GM23338 (cell line): ENCODE measurements at regions not wholly inside any gene's neighbourhood (a gene's known extent, or its start where the extent isn't known, plus 50 kb on each side); places are given as distances from the start of the nearest gene placed in this dataset.

ENCODE experiments used
- ATAC-seq: fragments of 200-7000 bp; cut with Tn5 transposase; 3 replicates; pipeline ENCODE4 v1.9.1; 2020
- DNase-seq: peaks from one replicate; pipeline ENCODE4 v3.0.0-alpha.2; 2015; ENCODE audit warnings: low spot score
- H2AFZ ChIP-seq: fragments of 200-600 bp; sonication (generic); 2 replicates; pipeline ENCODE4 v1.8.0; 2016; ENCODE audit warnings: antibody characterized with exemption, mild to moderate bottlenecking, moderate library complexity
- H3F3A ChIP-seq: fragments of 200-600 bp; sonication (generic); replicated peaks from 2 replicates; pipeline ENCODE4 v1.8.0; 2017; ENCODE audit warnings: antibody characterized with exemption, mixed run types, low read depth
- H3K27ac ChIP-seq: fragments of 200-600 bp; sonication (generic); 2 replicates; pipeline ENCODE4 v1.6.1; 2016; ENCODE audit warnings: low read depth
- H3K27me3 ChIP-seq: fragments of 200-600 bp; sonication (generic); 2 replicates; pipeline ENCODE4 v1.8.0; 2016; ENCODE audit warnings: mild to moderate bottlenecking, mixed run types, moderate library complexity; ENCODE audit not compliant: insufficient read depth
- H3K36me3 ChIP-seq: fragments of 200-600 bp; sonication (generic); 2 replicates; pipeline ENCODE4 v1.8.0; 2016; ENCODE audit warnings: mild to moderate bottlenecking; ENCODE audit not compliant: insufficient read depth
- H3K4me1 ChIP-seq: fragments of 200-600 bp; sonication (generic); 2 replicates; pipeline ENCODE4 v1.8.0; 2016; ENCODE audit warnings: mild to moderate bottlenecking, moderate library complexity; ENCODE audit not compliant: insufficient read depth
- H3K4me2 ChIP-seq: fragments of 200-600 bp; sonication (generic); 2 replicates; pipeline ENCODE4 v1.7.1; 2017; ENCODE audit warnings: mixed run types
- H3K4me3 ChIP-seq: fragments of 200-600 bp; sonication (generic); 2 replicates; pipeline ENCODE4 v1.6.1; 2016; ENCODE audit warnings: mixed run types
- H3K79me2 ChIP-seq: fragments of 200-600 bp; sonication (generic); replicated peaks from 2 replicates; pipeline ENCODE4 v1.8.0; 2017; ENCODE audit warnings: mild to moderate bottlenecking; ENCODE audit not compliant: insufficient read depth
- H3K9me2 ChIP-seq: fragments of 200-600 bp; sonication (generic); 2 replicates; pipeline ENCODE4 v1.8.0; 2017; ENCODE audit not compliant: insufficient read depth
- H4K20me1 ChIP-seq: fragments of 200-600 bp; sonication (generic); replicated peaks from 2 replicates; pipeline ENCODE4 v1.8.0; 2017; ENCODE audit warnings: mild to moderate bottlenecking; ENCODE audit not compliant: insufficient read depth
- H3K27ac Mint-ChIP-seq: 2 replicates; pipeline ENCODE4 v1.8.0; 2020; ENCODE audit warnings: inconsistent platforms, mild to moderate bottlenecking, moderate library complexity, mixed read lengths
- H3K27me3 Mint-ChIP-seq: 3 replicates; pipeline ENCODE4 v1.8.0; 2022; ENCODE audit warnings: low read depth, mild to moderate bottlenecking, moderate library complexity, mixed read lengths, inconsistent platforms; ENCODE audit not compliant: insufficient read depth, poor library complexity
- H3K36me3 Mint-ChIP-seq: 3 replicates; pipeline ENCODE4 v1.8.0; 2021; ENCODE audit warnings: low read depth, mild to moderate bottlenecking, inconsistent platforms, moderate library complexity, mixed read lengths
- H3K4me1 Mint-ChIP-seq: 3 replicates; pipeline ENCODE4 v1.8.0; 2020; ENCODE audit warnings: mild to moderate bottlenecking, inconsistent platforms, mixed read lengths
- H3K4me3 Mint-ChIP-seq: 3 replicates; pipeline ENCODE4 v1.8.0; 2021; ENCODE audit warnings: moderate library complexity, mild to moderate bottlenecking, inconsistent platforms, mixed read lengths
- H3K9me3 Mint-ChIP-seq: 3 replicates; pipeline ENCODE4 v1.8.0; 2020; ENCODE audit warnings: moderate library complexity, mild to moderate bottlenecking, inconsistent platforms, mixed read lengths
- CREB1 ChIP-seq: fragments of 250-450 bp; sonication (Bioruptor Pico); IDR thresholded peaks from 2 replicates; pipeline ENCODE4 v1.5.0; 2020; ENCODE audit warnings: low read depth, mild to moderate bottlenecking, moderate library complexity
- CTCF ChIP-seq, 2 experiments: fragments of 200-600 bp in 1 of 2; sonication (generic) in 1 of 2; conservative IDR thresholded peaks; 2 replicates each; pipeline versions ENCODE4 v1.5.1 to v1.6.1; 2016 to 2017; ENCODE audit warnings: antibody characterized with exemption in 2 of 2, low read depth in 2 of 2, mild to moderate bottlenecking in 2 of 2, moderate library complexity in 1 of 2
- ETS1 ChIP-seq: IDR thresholded peaks from 2 replicates; pipeline ENCODE4 v1.6.1; 2016; ENCODE audit warnings: antibody characterized with exemption
- EZH2 ChIP-seq: fragments of 200-600 bp; sonication (generic); IDR thresholded peaks from one replicate; pipeline ENCODE4 v1.8.0; 2017; ENCODE audit warnings: antibody characterized with exemption, mild to moderate bottlenecking, low read depth; ENCODE audit not compliant: unreplicated experiment
- EZH2phosphoT487 ChIP-seq: fragments of 200-600 bp; sonication (generic); IDR thresholded peaks from one replicate; pipeline ENCODE4 v1.8.1; 2018; ENCODE audit warnings: antibody characterized with exemption; ENCODE audit not compliant: unreplicated experiment
- JUNB ChIP-seq: IDR thresholded peaks from one replicate; pipeline ENCODE4 v1.6.1; 2016; ENCODE audit warnings: antibody characterized with exemption; ENCODE audit not compliant: unreplicated experiment
- NANOG ChIP-seq: IDR thresholded peaks from 2 replicates; pipeline ENCODE4 v1.6.1; 2016; ENCODE audit warnings: antibody characterized with exemption, borderline replicate concordance
- POLR2AphosphoS5 ChIP-seq: IDR thresholded peaks from 2 replicates; pipeline ENCODE4 v1.6.1; 2016; ENCODE audit warnings: antibody characterized with exemption, low read depth
- REST ChIP-seq: IDR thresholded peaks from one replicate; pipeline ENCODE4 v1.6.1; 2018; ENCODE audit warnings: antibody characterized with exemption; ENCODE audit not compliant: unreplicated experiment
- STAT1 ChIP-seq: IDR thresholded peaks from one replicate; pipeline ENCODE4 v1.6.1; 2016; ENCODE audit warnings: antibody characterized with exemption; ENCODE audit not compliant: unreplicated experiment
- ZNF114 ChIP-seq: fragments of 250-450 bp; sonication (Bioruptor Pico); IDR thresholded peaks from 2 replicates; pipeline ENCODE4 v1.5.0; 2020; ENCODE audit warnings: mild to moderate bottlenecking, moderate library complexity
- ZNF331 ChIP-seq: fragments of 250-450 bp; sonication (Bioruptor Pico); IDR thresholded peaks from 2 replicates; pipeline ENCODE4 v1.5.0; 2020; ENCODE audit warnings: low read depth, mild to moderate bottlenecking, moderate library complexity
- ZNF462 ChIP-seq: fragments of 250-450 bp; sonication (Bioruptor Pico); IDR thresholded peaks from 2 replicates; pipeline ENCODE4 v1.5.0; 2020; ENCODE audit warnings: mild to moderate bottlenecking, moderate library complexity

GRCh38 chr17:6326483-6326882, 108.4 kb downstream of the AIPL1 start:
- no peaks in the 10 kb centered on the region; the same call in 2 of the 3 replicates for H3K9me3 Mint-ChIP-seq
- no peaks in the 10 kb centered on the region for H3K36me3 ChIP-seq
- H3K27ac Mint-ChIP-seq, result no peak overlapping the region
- H4K20me1 ChIP-seq, result no peaks in the 10 kb centered on the region
- no peaks in the 10 kb centered on the region for H3K4me1 ChIP-seq
- H3K9me2 ChIP-seq, result no peaks in the 10 kb centered on the region
- H3K27me3 ChIP-seq, result no peaks in the 10 kb centered on the region
- peaks cover 2% of the 10 kb centered on the region for H3K27me3 Mint-ChIP-seq
- H3K4me3 Mint-ChIP-seq, result no peak overlapping the region
- no peak overlapping the region for H3K4me2 ChIP-seq
- H2AFZ ChIP-seq, result no peak overlapping the region
- no peak for DNase-seq
- H3K4me1 Mint-ChIP-seq, result no peaks in the 10 kb centered on the region
- H3K4me3 ChIP-seq, result no peak overlapping the region
- no peaks in the 10 kb centered on the region for H3K79me2 ChIP-seq
- TF ChIP-seq ZNF462 (CRISPR knock-in tag) (no peak), ZNF331 (no peak), STAT1 (no peak), POLR2AphosphoS5 (no peak), ZNF114 (no peak), JUNB (no peak), REST (no peak), NANOG (no peak), ETS1 (no peak), EZH2 (no peak), CREB1 (CRISPR knock-in tag) (no peak), CTCF (conservative IDR thresholded peaks at IDR 0.05; ENCODE audit: low read depth in 2 of 2) (no peak), EZH2phosphoT487 (no peak)
- no peaks in the 10 kb centered on the region for H3K36me3 Mint-ChIP-seq
- ATAC-seq, result no peak
- no peaks in the 10 kb centered on the region for H3F3A ChIP-seq
- H3K27ac ChIP-seq, result no peak overlapping the region
